Islet of Langerhans (tissue), 1 donor: ENCODE measurements at regions not wholly inside any gene's neighbourhood (a gene's known extent, or its start where the extent isn't known, plus 50 kb on each side); places are given as distances from the start of the nearest gene placed in this dataset.
"Not testable (repeated sequence)": the region's sequence is repeated elsewhere in the genome, so short reads cannot be mapped to it uniquely, and the experiment has no call there.

Experiments used
- FAIRE-seq: peaks from one replicate; lab custom pipeline; 2011; peaks lifted over from hg19 to GRCh38; lab: Jason Lieb, UNC

- no peak for FAIRE-seq
These were observed 81.9 kb upstream of the CCND2 start for GRCh38 chr12:4191642-4192041.

- no peak for FAIRE-seq
These were observed 82.4 kb upstream of the CCND2 start for GRCh38 chr12:4191149-4191548.

GRCh38 chr12:4190366-4191063 lies 83.0 kb upstream of the CCND2 start:
- no peak for FAIRE-seq

GRCh38 chr12:4189721-4190120 lies 83.8 kb upstream of the CCND2 start:
- no peak for FAIRE-seq

- no peak for FAIRE-seq
These were observed 85.6 kb upstream of the CCND2 start for GRCh38 chr12:4187916-4188315.

GRCh38 chr12:4187315-4187714 lies 86.2 kb upstream of the CCND2 start:
- FAIRE-seq = not testable (repeated sequence)

GRCh38 chr12:4178424-4179170 lies 95.0 kb upstream of the CCND2 start:
- FAIRE-seq = no peak

- FAIRE-seq = no peak
These were observed 96.3 kb upstream of the CCND2 start for GRCh38 chr12:4177262-4177661.

GRCh38 chr12:4176168-4176567 lies 97.4 kb upstream of the CCND2 start:
- FAIRE-seq = no peak

- no peak for FAIRE-seq
These were observed 99.1 kb upstream of the CCND2 start for GRCh38 chr12:4174417-4174816.

GRCh38 chr12:4172999-4173398 lies 100.6 kb upstream of the CCND2 start:
- no peak for FAIRE-seq

GRCh38 chr12:4171742-4172141 lies 101.8 kb upstream of the CCND2 start:
- no peak for FAIRE-seq

GRCh38 chr12:4169959-4170358 lies 103.6 kb upstream of the CCND2 start:
- no peak for FAIRE-seq

GRCh38 chr12:4169531-4169930 lies 104.0 kb upstream of the CCND2 start:
- FAIRE-seq = no peak

GRCh38 chr12:4168036-4168435 lies 105.5 kb upstream of the CCND2 start:
- FAIRE-seq = no peak

- no peak for FAIRE-seq
These were observed 108.7 kb upstream of the CCND2 start for GRCh38 chr12:4164559-4165558.

GRCh38 chr12:4164188-4164558 lies 109.4 kb upstream of the CCND2 start:
- no peak for FAIRE-seq

GRCh38 chr12:4161718-4162117 lies 111.8 kb upstream of the CCND2 start:
- FAIRE-seq = no peak

- FAIRE-seq = no peak
These were observed 113.1 kb upstream of the CCND2 start for GRCh38 chr12:4160314-4161040.

GRCh38 chr12:4159851-4160250 lies 113.7 kb upstream of the CCND2 start:
- FAIRE-seq = no peak

- no peak for FAIRE-seq
These were observed 115.3 kb upstream of the CCND2 start for GRCh38 chr12:4158306-4158705.

- no peak for FAIRE-seq
These were observed 116.4 kb upstream of the CCND2 start for GRCh38 chr12:4157122-4157521.
